IPS-18a (cell line): ENCODE measurements at regions not wholly inside any gene's neighbourhood (a gene's known extent, or its start where the extent isn't known, plus 50 kb on each side); places are given as distances from the start of the nearest gene placed in this dataset.

Experiments
- H3K27ac ChIP-seq: one replicate; pipeline ENCODE4 v1.5.1; 2013; ENCODE audit warnings: low read length
- H3K27me3 ChIP-seq: one replicate; pipeline ENCODE4 v1.6.1; 2013; ENCODE audit warnings: mild to moderate bottlenecking, low read length; ENCODE audit not compliant: control insufficient read depth, insufficient read depth
- H3K36me3 ChIP-seq: one replicate; pipeline ENCODE4 v1.6.1; 2013; ENCODE audit warnings: low read depth, low read length; ENCODE audit not compliant: control insufficient read depth
- H3K4me1 ChIP-seq: one replicate; pipeline ENCODE4 v1.6.1; 2013; ENCODE audit warnings: low read depth, low read length; ENCODE audit not compliant: control insufficient read depth
- H3K4me3 ChIP-seq: one replicate; pipeline ENCODE4 v1.5.1; 2013; ENCODE audit warnings: low read length
- H3K9ac ChIP-seq: one replicate; pipeline ENCODE4 v1.6.1; 2013; ENCODE audit warnings: mild to moderate bottlenecking, low read length, moderate library complexity
- H3K9me3 ChIP-seq: one replicate; pipeline ENCODE4 v1.6.1; 2013; ENCODE audit warnings: low read depth, low read length; ENCODE audit not compliant: control insufficient read depth

DNA sequence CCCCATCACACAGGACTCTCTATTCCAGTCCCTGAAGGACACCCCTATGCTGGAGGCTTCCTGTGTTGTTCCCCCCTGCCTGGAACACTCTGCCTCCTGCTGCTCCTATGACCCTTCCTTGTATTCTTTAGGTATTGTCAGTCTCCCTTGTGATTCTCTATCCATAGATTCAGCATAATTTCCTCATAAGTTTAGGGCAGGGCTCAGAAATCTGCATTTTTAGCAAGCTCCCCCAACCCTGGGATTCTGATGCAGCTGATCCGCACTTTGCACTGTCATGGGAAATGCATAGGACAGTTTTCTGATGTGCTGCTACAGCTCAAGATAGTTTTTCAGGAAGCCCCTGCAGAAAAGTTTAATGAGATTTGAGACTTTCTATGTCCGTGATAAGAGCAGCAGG is 79.9 kb downstream of the ADRA2A start:
- Histone ChIP-seq H3K36me3 (no peaks in the 10 kb centered on the region), H3K27ac (no peak overlapping the region), H3K27me3 (no peaks in the 10 kb centered on the region), H3K9me3 (no peaks in the 10 kb centered on the region), H3K4me3 (no peak overlapping the region), H3K9ac (no peak overlapping the region), H3K4me1 (no peaks in the 10 kb centered on the region)

DNA sequence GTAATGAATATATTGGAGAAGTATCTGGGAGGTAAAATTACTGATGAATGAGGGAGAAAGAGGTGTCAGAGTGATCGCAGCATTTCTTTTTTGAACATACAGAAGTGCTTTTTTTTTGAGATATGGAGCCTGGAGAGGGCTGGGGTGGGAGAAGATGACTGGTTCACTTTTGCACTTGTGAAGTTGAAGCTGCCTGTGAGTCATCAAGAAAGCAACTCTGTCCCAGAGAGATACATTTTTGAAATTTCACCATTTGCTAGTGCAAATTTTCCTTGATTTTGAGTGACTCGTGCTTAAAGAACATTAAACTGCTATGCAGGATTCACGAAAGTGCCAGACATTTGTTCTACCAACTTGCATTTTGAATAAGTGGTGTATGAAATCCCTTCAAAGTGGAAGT is 81.8 kb downstream of the ADRA2A start:
- Histone ChIP-seq H3K4me3 (no peak overlapping the region), H3K9ac (no peak overlapping the region), H3K9me3 (no peaks in the 10 kb centered on the region), H3K36me3 (no peaks in the 10 kb centered on the region), H3K4me1 (no peaks in the 10 kb centered on the region), H3K27ac (no peak overlapping the region), H3K27me3 (no peaks in the 10 kb centered on the region)

DNA sequence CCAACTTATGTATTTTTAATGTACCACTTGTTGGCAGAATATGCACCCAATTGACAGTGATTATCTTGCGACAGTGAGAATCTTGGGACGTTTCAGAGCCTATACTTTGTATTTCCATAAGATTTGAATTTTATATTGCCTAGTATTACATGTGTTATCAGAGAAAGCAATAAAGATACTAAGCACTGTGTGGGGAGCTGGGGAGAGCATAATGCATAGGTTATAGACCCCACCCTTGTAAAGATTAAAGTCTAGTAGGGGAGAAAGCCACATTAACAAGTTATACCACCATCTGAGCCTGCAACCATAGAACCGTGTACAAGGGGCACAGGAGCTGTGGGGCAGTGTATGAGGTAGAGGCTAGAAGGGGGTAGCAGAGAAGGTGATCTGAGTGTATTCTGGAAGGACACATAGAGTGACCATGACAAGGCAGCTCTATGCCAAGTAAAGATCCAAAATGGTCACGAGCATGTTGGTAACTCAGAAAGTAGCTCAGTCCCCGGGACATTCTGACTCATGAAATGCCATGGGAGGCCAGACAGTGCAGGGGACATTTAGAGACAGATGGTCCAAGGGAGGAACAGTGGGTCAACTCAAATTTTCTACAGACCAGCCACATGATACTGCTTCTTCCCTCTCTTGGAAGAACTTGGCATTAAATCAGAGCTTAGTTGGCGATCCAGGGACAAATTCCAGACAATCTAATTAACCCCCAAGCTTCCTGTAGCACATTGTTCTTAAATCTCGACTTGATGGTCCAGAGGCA is 84.5 kb downstream of the ADRA2A start:
- no peak overlapping the region for H3K9ac ChIP-seq
- no peak overlapping the region for H3K4me3 ChIP-seq
- no peaks in the 10 kb centered on the region for H3K36me3 ChIP-seq

DNA sequence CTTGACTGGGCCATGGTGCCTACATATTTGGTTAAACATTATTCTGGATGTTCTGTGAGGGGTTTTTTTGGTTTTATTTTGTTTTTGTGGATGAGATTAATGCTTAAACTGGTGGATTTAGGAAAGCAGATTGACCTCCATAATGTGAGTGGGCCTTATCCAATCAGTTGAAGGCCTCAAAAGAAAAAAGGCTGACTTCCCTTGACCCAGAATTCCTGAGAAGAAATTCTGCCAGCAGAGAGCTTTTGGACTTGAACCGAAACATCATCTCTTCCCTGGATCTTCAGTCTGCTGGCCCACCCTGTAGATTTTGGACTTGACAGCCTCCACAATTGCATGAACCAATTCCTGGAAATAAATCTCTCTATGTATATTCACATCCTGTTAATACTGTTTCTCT is 94.4 kb downstream of the ADRA2A start:
- no peaks in the 10 kb centered on the region for H3K9me3 ChIP-seq
- no peak overlapping the region for H3K27ac ChIP-seq
- H3K27me3 ChIP-seq = no peaks in the 10 kb centered on the region
- no peaks in the 10 kb centered on the region for H3K4me1 ChIP-seq
- no peak overlapping the region for H3K4me3 ChIP-seq
- H3K36me3 ChIP-seq = no peaks in the 10 kb centered on the region
- H3K9ac ChIP-seq = no peak overlapping the region

More for the DNA sequence above, 84.5 kb downstream of the ADRA2A start:
- H3K27ac ChIP-seq = no peak overlapping the region
- no peaks in the 10 kb centered on the region for H3K4me1 ChIP-seq
- no peaks in the 10 kb centered on the region for H3K27me3 ChIP-seq
- no peaks in the 10 kb centered on the region for H3K9me3 ChIP-seq

DNA sequence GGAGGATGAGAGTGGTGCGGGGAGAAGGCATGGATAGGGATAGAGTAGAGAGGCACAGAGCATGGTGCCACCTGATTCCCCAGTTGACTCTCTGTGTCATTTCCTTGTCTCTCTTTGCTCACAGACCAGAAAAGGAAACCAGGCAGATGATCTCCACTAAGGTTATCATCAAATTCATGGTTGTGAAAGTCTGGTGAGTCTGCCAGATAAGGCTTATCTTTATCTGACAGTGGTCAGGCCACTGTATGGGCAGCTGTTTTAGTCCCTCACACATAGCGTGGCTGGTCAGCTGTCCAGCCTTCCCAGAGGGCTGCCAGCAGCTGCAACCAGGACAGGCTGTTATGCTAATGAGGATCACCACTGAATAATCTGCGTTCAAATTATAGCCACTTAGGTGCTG is 99.0 kb downstream of the ADRA2A start:
- no peaks in the 10 kb centered on the region for H3K27me3 ChIP-seq
- H3K27ac ChIP-seq = no peak overlapping the region
- H3K4me3 ChIP-seq = no peak overlapping the region
- H3K9ac ChIP-seq = no peak overlapping the region
- no peaks in the 10 kb centered on the region for H3K36me3 ChIP-seq
- H3K4me1 ChIP-seq = no peaks in the 10 kb centered on the region
- H3K9me3 ChIP-seq = peaks cover 6% of the 10 kb centered on the region

DNA sequence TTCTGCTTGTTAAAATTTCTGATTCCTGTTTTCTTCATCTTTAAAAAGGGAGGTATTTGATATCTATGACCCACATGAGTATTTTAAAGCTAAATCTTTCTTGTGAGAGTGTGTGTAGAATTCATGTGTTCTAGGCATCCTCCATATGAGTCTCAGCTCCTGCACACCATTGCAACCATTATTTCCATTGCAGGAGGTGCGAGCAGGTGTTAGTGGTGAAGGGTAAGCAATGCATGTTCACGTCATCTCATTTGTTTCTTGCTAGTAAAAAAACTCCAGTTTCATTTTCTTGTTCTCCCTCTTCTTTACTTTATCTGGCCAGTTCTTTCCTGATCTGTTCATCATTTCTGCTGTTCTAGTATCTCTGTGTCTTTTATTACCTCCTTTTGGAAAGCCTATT is 100.5 kb downstream of the ADRA2A start:
- Histone ChIP-seq H3K9ac (no peak overlapping the region), H3K4me3 (no peak overlapping the region), H3K27me3 (no peaks in the 10 kb centered on the region), H3K36me3 (no peaks in the 10 kb centered on the region), H3K9me3 (peaks cover 6% of the 10 kb centered on the region), H3K4me1 (no peaks in the 10 kb centered on the region), H3K27ac (no peak overlapping the region)

DNA sequence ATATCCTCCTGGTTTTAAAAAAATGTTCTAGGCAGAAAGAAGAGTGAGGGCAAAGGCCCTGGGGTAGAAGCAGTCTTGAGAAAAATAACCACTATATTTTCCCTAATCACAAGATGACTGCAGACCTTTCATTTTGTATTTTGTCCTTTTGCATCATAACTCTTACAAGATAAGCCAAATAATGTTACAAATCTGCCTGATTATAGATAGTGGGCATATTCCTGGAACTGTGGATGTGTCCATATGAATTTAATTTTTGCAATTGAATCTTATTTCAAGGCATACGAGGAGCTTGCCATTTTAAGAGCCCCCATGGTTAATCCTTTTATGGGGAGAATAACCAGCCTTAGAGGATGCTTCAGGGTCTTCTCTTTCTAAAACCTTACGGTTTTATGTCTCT is 102.7 kb downstream of the ADRA2A start:
- no peaks in the 10 kb centered on the region for H3K36me3 ChIP-seq
- H3K4me3 ChIP-seq = no peak overlapping the region
- H3K4me1 ChIP-seq = no peaks in the 10 kb centered on the region
- H3K9me3 ChIP-seq = peaks cover 6% of the 10 kb centered on the region
- H3K27me3 ChIP-seq = no peaks in the 10 kb centered on the region
- no peak overlapping the region for H3K27ac ChIP-seq
- no peak overlapping the region for H3K9ac ChIP-seq

DNA sequence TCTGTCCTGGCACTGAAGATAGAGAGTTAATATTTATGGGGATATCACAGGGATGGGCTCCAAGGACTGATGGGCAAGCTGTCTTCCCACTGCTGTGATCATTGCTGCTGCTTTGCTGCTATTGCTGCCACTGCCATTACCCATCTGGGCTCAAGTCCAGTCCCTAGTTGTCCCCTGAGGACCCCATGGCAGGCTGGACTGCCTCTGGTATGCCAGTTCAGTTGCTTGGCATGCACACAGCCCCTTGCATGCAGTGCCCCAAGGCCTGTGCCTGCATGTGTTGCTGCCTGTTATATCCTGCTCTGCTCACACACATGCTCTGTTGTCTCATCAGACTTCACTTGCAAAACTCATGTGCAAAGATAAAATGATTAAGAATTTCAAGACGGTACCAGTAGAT is 109.5 kb downstream of the ADRA2A start:
- Histone ChIP-seq H3K4me3 (no peak overlapping the region), H3K27me3 (no peaks in the 10 kb centered on the region), H3K9ac (no peak overlapping the region), H3K36me3 (no peaks in the 10 kb centered on the region), H3K27ac (no peak overlapping the region), H3K9me3 (no peaks in the 10 kb centered on the region), H3K4me1 (no peaks in the 10 kb centered on the region)

DNA sequence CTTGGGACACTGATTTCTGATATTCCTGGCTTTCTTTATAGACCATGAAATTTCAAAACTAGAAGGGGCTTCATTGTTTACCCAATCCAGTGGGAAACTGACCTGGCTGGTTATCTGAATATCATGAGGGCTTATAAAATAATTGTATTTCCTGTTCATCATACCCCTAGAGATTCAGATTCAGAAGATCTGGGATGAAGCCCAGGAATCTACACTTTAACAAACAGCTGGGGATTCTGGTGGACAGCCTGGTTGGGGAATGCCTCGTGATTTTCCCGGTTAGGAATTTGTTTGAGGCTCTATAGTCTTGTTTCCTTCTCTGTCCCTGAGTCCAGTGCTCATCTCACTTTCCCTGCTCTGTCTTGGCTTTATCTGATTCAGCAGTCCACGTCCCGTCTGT is 110.3 kb downstream of the ADRA2A start:
- H3K4me3 ChIP-seq = no peak overlapping the region
- H3K36me3 ChIP-seq = no peaks in the 10 kb centered on the region
- H3K27me3 ChIP-seq = no peaks in the 10 kb centered on the region
- H3K9me3 ChIP-seq = no peaks in the 10 kb centered on the region
- no peaks in the 10 kb centered on the region for H3K4me1 ChIP-seq
- no peak overlapping the region for H3K9ac ChIP-seq
- no peak overlapping the region for H3K27ac ChIP-seq

DNA sequence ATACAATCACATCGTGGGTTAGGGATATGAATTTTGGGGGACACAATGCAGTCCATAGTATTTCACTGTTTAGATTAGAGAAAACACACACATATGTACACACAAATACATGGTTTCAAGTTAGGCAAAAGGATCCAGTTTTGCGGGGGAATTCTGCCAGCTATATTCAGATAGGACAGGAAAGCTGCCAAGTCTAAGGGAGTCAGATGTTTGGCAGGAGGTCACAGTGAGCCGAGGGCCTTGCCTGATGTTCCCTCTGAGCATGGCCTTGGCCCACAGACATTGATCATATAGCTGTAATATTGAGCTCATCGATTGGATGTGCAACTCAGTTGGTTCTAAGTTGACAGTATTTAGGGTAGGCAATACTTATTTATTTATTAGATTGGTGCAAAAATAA is 122.8 kb downstream of the ADRA2A start:
- Histone ChIP-seq H3K36me3 (no peaks in the 10 kb centered on the region), H3K4me1 (no peaks in the 10 kb centered on the region), H3K9ac (no peak overlapping the region), H3K27me3 (no peaks in the 10 kb centered on the region), H3K27ac (no peak overlapping the region), H3K9me3 (no peaks in the 10 kb centered on the region), H3K4me3 (no peak overlapping the region)

DNA sequence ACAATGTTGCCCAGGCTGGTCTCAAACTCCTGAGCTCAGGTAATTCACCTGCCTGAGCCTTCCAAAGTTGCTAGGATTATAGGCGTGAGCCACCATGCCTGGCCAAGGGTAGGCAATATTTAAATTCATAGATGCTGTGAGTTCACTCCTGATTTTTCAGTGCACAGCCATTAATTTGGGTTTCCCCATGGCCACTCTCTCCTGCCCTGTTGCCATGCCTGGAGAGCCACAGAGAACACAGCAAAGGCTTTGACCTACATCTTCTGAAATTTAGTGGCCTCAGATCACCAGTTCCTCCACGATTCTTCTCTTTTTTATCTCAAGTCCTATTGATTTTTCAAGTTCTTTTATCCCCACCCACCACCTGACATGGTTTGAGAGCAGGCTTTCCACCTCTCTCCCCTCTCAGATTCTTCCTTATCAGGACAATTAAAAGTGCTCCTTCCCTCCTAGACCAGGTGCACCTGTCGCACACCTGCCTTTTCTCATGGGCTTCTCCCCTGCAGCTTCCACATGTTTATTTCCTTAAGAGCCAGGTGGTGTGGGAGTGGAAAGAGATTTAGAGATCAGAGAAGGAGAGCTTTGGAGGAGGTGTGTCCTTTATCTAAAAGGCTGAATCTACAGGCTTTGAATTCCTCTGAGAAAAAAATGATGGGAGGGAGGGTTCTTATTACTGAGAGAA is 123.8 kb downstream of the ADRA2A start:
- Histone ChIP-seq H3K9me3 (no peaks in the 10 kb centered on the region), H3K9ac (no peak overlapping the region), H3K36me3 (no peaks in the 10 kb centered on the region), H3K4me1 (no peaks in the 10 kb centered on the region), H3K27me3 (no peaks in the 10 kb centered on the region), H3K4me3 (no peak overlapping the region), H3K27ac (no peak overlapping the region)

DNA sequence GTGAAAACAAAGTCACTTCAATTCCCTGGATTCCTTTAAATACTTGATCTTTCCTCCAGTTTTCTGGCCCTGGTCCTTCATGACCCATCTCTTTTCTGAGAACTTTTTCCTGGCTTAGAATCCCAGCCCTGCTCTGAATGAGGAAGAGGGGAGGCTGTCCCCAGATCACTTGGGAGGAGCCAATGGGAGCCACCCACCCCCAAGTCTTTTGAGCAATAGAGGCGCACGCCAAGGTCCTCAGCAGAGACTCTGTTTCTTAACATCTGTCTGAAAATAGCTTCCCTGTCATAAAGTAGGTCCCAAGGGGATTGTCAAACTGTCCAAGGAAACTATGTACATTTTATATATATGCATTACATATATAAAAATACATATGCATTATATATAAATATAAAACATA is 126.8 kb downstream of the ADRA2A start:
- H3K4me3 ChIP-seq = no peak overlapping the region
- no peak overlapping the region for H3K27ac ChIP-seq
- no peaks in the 10 kb centered on the region for H3K36me3 ChIP-seq
- H3K4me1 ChIP-seq = no peaks in the 10 kb centered on the region
- H3K27me3 ChIP-seq = no peaks in the 10 kb centered on the region
- no peak overlapping the region for H3K9ac ChIP-seq
- H3K9me3 ChIP-seq = no peaks in the 10 kb centered on the region
